Vagina (tissue), 2 donors: ENCODE measurements at regions not wholly inside any gene's neighbourhood (a gene's known extent, or its start where the extent isn't known, plus 50 kb on each side); places are given as distances from the start of the nearest gene placed in this dataset.

ENCODE experiments used
- POLR2A ChIP-seq, 2 donors: fragments of 450-650 bp; IDR thresholded peaks; one replicate each; pipeline ENCODE4 v1.6.1; 2017; ENCODE audit warnings: antibody characterized with exemption in 2 of 2, mild to moderate bottlenecking in 2 of 2, moderate library complexity in 2 of 2
- POLR2AphosphoS5 ChIP-seq, 2 donors: sonication (generic); formaldehyde crosslinking; IDR thresholded peaks; one replicate each; pipeline ENCODE4 v1.9.0; 2017; ENCODE audit warnings: antibody characterized with exemption in 2 of 2, mild to moderate bottlenecking in 2 of 2, low read depth in 1 of 2; ENCODE audit not compliant: insufficient read depth in 1 of 2
- TF ChIP-seq, protein P1 (sequence below), 3 experiments: fragments of 450-650 bp in 2 of 3; fragments of 200-600 bp in 1 of 3; sonication (generic) in 1 of 3; IDR thresholded peaks; one replicate each; pipeline ENCODE4 v1.5.1; 2017 to 2019; ENCODE audit warnings: antibody characterized with exemption in 3 of 3, mild to moderate bottlenecking in 2 of 3, moderate library complexity in 2 of 3

DNA sequence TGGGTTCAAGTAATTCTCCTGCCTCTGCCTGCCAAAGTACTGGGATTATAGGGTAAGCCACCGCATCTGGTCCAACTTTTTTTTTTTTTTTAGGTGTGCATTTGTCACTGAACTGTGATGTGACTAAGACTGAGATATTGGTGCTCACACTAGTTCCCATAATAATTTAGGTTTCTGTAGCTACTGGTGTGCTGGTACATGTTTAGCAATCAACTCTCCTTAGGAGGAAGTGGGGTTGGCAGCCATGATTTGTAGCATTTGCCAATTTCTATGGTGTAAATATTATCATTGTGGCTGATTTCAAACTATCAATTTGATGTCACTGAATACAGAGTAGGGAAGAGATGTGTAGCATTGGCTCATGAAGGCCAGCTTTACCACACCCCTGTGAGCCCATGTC, 372.7 kb downstream of the EDEM1 start:
- TF ChIP-seq, protein P1, sequence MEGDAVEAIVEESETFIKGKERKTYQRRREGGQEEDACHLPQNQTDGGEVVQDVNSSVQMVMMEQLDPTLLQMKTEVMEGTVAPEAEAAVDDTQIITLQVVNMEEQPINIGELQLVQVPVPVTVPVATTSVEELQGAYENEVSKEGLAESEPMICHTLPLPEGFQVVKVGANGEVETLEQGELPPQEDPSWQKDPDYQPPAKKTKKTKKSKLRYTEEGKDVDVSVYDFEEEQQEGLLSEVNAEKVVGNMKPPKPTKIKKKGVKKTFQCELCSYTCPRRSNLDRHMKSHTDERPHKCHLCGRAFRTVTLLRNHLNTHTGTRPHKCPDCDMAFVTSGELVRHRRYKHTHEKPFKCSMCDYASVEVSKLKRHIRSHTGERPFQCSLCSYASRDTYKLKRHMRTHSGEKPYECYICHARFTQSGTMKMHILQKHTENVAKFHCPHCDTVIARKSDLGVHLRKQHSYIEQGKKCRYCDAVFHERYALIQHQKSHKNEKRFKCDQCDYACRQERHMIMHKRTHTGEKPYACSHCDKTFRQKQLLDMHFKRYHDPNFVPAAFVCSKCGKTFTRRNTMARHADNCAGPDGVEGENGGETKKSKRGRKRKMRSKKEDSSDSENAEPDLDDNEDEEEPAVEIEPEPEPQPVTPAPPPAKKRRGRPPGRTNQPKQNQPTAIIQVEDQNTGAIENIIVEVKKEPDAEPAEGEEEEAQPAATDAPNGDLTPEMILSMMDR (IDR thresholded peaks at IDR 0.05), result no peak
- TF ChIP-seq POLR2A (IDR thresholded peaks at IDR 0.05), result no peak
- TF ChIP-seq POLR2AphosphoS5 (IDR thresholded peaks at IDR 0.05; ENCODE audit: insufficient read depth in 1 of 2, low read depth in 1 of 2), result no peak
